DOHH2 (cell line): ENCODE measurements at regions not wholly inside any gene's neighbourhood (a gene's known extent, or its start where the extent isn't known, plus 50 kb on each side); places are given as distances from the start of the nearest gene placed in this dataset.

ENCODE experiments used
- H3F3A ChIP-seq: fragments of 200-600 bp; sonication (generic), shearing (Covaris generic); 2 replicates; pipeline ENCODE4 v1.6.0; 2016; ENCODE audit warnings: antibody characterized with exemption, mild to moderate bottlenecking; ENCODE audit not compliant: control insufficient read depth, insufficient read depth
- H3K27ac ChIP-seq: fragments of 200-600 bp; sonication (generic); 2 replicates; pipeline ENCODE4 v1.5.1; 2014; ENCODE audit warnings: low read depth, mild to moderate bottlenecking, low read length, moderate library complexity
- H3K27me3 ChIP-seq: fragments of 200-600 bp; sonication (generic); 2 replicates; pipeline ENCODE4 v1.6.1; 2014; ENCODE audit warnings: mild to moderate bottlenecking, low read length, mixed read lengths; ENCODE audit not compliant: control insufficient read depth
- H3K36me3 ChIP-seq: fragments of 200-600 bp; sonication (generic); 2 replicates; pipeline ENCODE4 v1.6.1; 2014; ENCODE audit warnings: mild to moderate bottlenecking, low read length, moderate library complexity, mixed read lengths; ENCODE audit not compliant: control insufficient read depth
- H3K4me1 ChIP-seq: fragments of 200-600 bp; sonication (generic); 2 replicates; pipeline ENCODE4 v1.6.1; 2014; ENCODE audit warnings: mild to moderate bottlenecking, low read length, mixed read lengths; ENCODE audit not compliant: control insufficient read depth
- H3K4me2 ChIP-seq: fragments of 200-600 bp; sonication (generic); 2 replicates; pipeline ENCODE4 v1.6.0; 2014; ENCODE audit warnings: mild to moderate bottlenecking, low read length, moderate library complexity
- H3K4me3 ChIP-seq: fragments of 200-600 bp; sonication (generic); 2 replicates; pipeline ENCODE4 v1.5.1; 2014; ENCODE audit warnings: mild to moderate bottlenecking, low read length, mixed read lengths
- H3K79me2 ChIP-seq: fragments of 200-600 bp; sonication (generic); 2 replicates; pipeline ENCODE4 v1.6.1; 2014; ENCODE audit warnings: mild to moderate bottlenecking, low read length, mixed read lengths; ENCODE audit not compliant: control insufficient read depth
- H3K9me2 ChIP-seq: fragments of 200-600 bp; sonication (generic); replicated peaks from 2 replicates; pipeline ENCODE4 v1.6.1; 2014; ENCODE audit warnings: mild to moderate bottlenecking, low read length, mixed read lengths; ENCODE audit not compliant: control insufficient read depth
- H3K9me3 ChIP-seq: fragments of 200-600 bp; sonication (generic); 2 replicates; pipeline ENCODE4 v1.6.1; 2014; ENCODE audit warnings: antibody characterized with exemption, low read length, mixed read lengths; ENCODE audit not compliant: control insufficient read depth, insufficient read depth
- H4K20me1 ChIP-seq: fragments of 200-600 bp; sonication (generic); 2 replicates; pipeline ENCODE4 v1.6.0; 2014; ENCODE audit warnings: low read depth, mild to moderate bottlenecking, antibody characterized with exemption, low read length, moderate library complexity; ENCODE audit not compliant: control insufficient read depth, insufficient read depth
- EZH2phosphoT487 ChIP-seq: fragments of 200-600 bp; sonication (generic); IDR thresholded peaks from 2 replicates; pipeline ENCODE4 v1.6.1; 2017; ENCODE audit warnings: borderline replicate concordance, mild to moderate bottlenecking, antibody characterized with exemption, low read length, moderate library complexity, mixed read lengths
- TF ChIP-seq, protein P1 (sequence below): fragments of 200-600 bp; sonication (generic); IDR thresholded peaks from one replicate; pipeline ENCODE4 v1.5.1; 2014; ENCODE audit warnings: antibody characterized with exemption, mild to moderate bottlenecking, low read depth, low read length; ENCODE audit not compliant: poor library complexity, severe bottlenecking

DNA sequence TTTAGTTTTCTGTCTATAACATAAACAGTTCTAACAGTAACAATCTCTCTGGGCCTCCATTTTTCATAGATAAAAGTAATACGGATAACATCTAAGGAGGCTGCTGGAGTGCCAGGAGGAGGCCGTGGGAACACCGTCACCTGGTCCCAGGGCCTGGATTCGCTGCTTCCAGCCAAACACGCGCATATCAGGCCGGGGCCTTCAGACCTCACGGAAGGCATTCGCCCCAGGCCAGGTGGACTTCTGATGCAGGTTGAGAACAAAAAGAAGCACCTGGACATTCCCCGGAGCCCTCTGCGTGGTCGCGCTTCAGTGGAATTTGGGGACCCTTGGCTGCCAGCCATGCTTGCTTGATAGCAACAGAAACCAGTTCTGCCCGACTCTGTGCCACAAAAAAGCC lies 113.1 kb upstream of the GUCA2B start:
- H3K36me3 ChIP-seq, result no peaks in the 10 kb centered on the region
- no peaks in the 10 kb centered on the region for H3K9me3 ChIP-seq
- H3K27me3 ChIP-seq, result peaks cover 7% of the 10 kb centered on the region
- H3F3A ChIP-seq, result no peaks in the 10 kb centered on the region
- H3K4me3 ChIP-seq, result no peak overlapping the region
- no peaks in the 10 kb centered on the region for H3K9me2 ChIP-seq
- H4K20me1 ChIP-seq, result no peaks in the 10 kb centered on the region
- H3K79me2 ChIP-seq, result no peaks in the 10 kb centered on the region
- no peak overlapping the region for H3K4me2 ChIP-seq
- peaks cover 6% of the 10 kb centered on the region for H3K4me1 ChIP-seq
- H3K27ac ChIP-seq, result no peak overlapping the region
- TF ChIP-seq, protein P1, sequence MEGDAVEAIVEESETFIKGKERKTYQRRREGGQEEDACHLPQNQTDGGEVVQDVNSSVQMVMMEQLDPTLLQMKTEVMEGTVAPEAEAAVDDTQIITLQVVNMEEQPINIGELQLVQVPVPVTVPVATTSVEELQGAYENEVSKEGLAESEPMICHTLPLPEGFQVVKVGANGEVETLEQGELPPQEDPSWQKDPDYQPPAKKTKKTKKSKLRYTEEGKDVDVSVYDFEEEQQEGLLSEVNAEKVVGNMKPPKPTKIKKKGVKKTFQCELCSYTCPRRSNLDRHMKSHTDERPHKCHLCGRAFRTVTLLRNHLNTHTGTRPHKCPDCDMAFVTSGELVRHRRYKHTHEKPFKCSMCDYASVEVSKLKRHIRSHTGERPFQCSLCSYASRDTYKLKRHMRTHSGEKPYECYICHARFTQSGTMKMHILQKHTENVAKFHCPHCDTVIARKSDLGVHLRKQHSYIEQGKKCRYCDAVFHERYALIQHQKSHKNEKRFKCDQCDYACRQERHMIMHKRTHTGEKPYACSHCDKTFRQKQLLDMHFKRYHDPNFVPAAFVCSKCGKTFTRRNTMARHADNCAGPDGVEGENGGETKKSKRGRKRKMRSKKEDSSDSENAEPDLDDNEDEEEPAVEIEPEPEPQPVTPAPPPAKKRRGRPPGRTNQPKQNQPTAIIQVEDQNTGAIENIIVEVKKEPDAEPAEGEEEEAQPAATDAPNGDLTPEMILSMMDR, result no peak
- no peak for TF ChIP-seq EZH2phosphoT487

DNA sequence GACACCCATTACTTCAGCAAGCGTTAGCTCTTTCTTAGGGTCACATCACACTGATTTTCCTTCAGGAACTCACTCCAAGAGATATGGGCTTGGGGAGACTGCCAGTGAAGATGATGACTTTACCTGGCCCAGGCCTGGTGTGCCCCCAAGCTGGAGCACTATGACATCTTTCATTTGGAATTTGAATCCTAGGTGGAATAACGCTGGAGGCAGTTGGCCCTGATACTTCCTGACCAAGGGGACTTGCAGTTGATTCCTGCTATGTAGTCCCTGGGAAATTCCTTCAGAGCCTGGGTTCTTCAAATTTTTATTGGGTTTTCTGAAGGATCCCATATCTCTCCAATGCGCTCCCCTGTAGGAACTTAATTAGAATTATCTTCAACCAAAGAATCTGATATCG lies 114.9 kb upstream of the GUCA2B start:
- no peaks in the 10 kb centered on the region for H4K20me1 ChIP-seq
- H3K27ac ChIP-seq, result no peak overlapping the region
- no peak overlapping the region for H3K4me2 ChIP-seq
- TF ChIP-seq, protein P1, result no peak
- no peak for TF ChIP-seq EZH2phosphoT487
- peaks cover 10% of the 10 kb centered on the region for H3K4me1 ChIP-seq
- H3F3A ChIP-seq, result no peaks in the 10 kb centered on the region
- no peaks in the 10 kb centered on the region for H3K9me3 ChIP-seq
- H3K79me2 ChIP-seq, result no peaks in the 10 kb centered on the region
- H3K36me3 ChIP-seq, result no peaks in the 10 kb centered on the region
- H3K4me3 ChIP-seq, result no peak overlapping the region
- peaks cover 25% of the 10 kb centered on the region for H3K27me3 ChIP-seq
- H3K9me2 ChIP-seq, result no peaks in the 10 kb centered on the region

DNA sequence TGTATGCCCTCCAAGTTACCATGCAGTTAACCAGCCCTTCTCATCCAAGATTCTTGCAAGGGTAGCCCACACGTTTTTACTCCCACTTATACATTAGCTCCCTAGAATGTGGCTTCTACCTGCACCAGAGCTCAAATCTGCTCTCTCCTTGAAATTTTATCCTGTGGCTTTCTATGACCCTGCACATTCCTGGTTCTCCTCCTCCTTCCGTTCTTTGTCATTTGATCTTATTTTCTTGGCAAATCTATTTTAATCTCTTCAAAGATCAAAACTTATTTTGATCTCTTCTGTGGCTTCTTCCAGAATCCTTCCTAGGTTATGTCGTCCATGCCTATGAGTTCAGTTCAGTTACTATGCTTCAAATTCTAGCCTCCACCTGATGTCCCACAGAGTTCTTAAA lies 115.6 kb upstream of the GUCA2B start:
- no peak overlapping the region for H3K4me2 ChIP-seq
- H3K79me2 ChIP-seq, result no peaks in the 10 kb centered on the region
- peaks cover 10% of the 10 kb centered on the region for H3K4me1 ChIP-seq
- no peaks in the 10 kb centered on the region for H4K20me1 ChIP-seq
- no peaks in the 10 kb centered on the region for H3K9me2 ChIP-seq
- no peak overlapping the region for H3K4me3 ChIP-seq
- no peaks in the 10 kb centered on the region for H3F3A ChIP-seq
- peaks cover 29% of the 10 kb centered on the region for H3K27me3 ChIP-seq
- H3K9me3 ChIP-seq, result no peaks in the 10 kb centered on the region
- no peak overlapping the region for H3K27ac ChIP-seq
- TF ChIP-seq, protein P1, result no peak
- TF ChIP-seq EZH2phosphoT487, result no peak
- H3K36me3 ChIP-seq, result no peaks in the 10 kb centered on the region

DNA sequence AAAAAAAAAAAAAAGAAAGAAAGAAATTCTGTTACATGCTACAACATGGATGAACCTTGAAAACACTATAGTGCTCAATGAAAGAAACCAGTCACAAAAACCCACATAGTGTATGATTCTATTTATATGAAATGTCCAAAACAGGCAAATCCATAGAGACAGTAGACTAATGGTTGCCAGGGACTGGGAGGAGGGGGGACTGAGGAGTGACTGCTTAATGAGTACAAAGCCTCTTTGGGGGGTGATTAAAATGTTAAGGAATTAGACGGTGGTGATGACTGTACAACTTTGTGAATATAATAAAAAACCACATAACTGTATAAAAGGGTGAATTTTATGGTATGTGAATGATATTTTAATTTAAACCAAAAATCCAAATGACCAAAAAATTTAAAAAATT lies 116.0 kb upstream of the GUCA2B start:
- TF ChIP-seq, protein P1, result no peak
- no peak for TF ChIP-seq EZH2phosphoT487
- H3K4me3 ChIP-seq, result no peak overlapping the region

More for the DNA sequence above, 116.0 kb upstream of the GUCA2B start:
- H3K4me1 ChIP-seq, result peaks cover 10% of the 10 kb centered on the region
- H3K4me2 ChIP-seq, result no peak overlapping the region
- no peaks in the 10 kb centered on the region for H3K36me3 ChIP-seq
- H3K9me3 ChIP-seq, result no peaks in the 10 kb centered on the region
- no peaks in the 10 kb centered on the region for H3K9me2 ChIP-seq
- H3K79me2 ChIP-seq, result no peaks in the 10 kb centered on the region
- no peak overlapping the region for H3K27ac ChIP-seq
- no peaks in the 10 kb centered on the region for H3F3A ChIP-seq
- no peaks in the 10 kb centered on the region for H4K20me1 ChIP-seq
- H3K27me3 ChIP-seq, result peaks cover 29% of the 10 kb centered on the region
